Gastroesophageal sphincter (tissue), 4 donors: ENCODE measurements at regions not wholly inside any gene's neighbourhood (a gene's known extent, or its start where the extent isn't known, plus 50 kb on each side); places are given as distances from the start of the nearest gene placed in this dataset.

Source experiments
- ATAC-seq: fragments of 150-250 bp; one replicate; pipeline ENCODE4 v1.9.1; 2016; ENCODE audit warnings: mild to moderate bottlenecking, moderate library complexity
- H3K27ac ChIP-seq, 4 donors: fragments of 200-600 bp; sonication (generic) in 3 of 4; 1 replicate in 3 of 4; 2 replicates in 1 of 4; pipeline ENCODE4 v1.5.1; 2016 to 2019
- H3K27me3 ChIP-seq: fragments of 200-600 bp; sonication (generic); one replicate; pipeline ENCODE4 v1.5.1; 2019
- H3K36me3 ChIP-seq, 2 donors: fragments of 200-600 bp; sonication (generic); one replicate each; pipeline ENCODE4 v1.5.1; 2019; ENCODE audit warnings: control low read depth in 1 of 2
- H3K4me1 ChIP-seq, 3 donors: fragments of 200-600 bp; sonication (generic); 1 replicate in 2 of 3; 2 replicates in 1 of 3; pipeline ENCODE4 v1.5.1; 2016 to 2019; ENCODE audit warnings: control low read depth in 2 of 3
- H3K4me3 ChIP-seq, 2 donors: fragments of 200-600 bp; sonication (generic); one replicate each; pipeline ENCODE4 v1.5.1; 2019; ENCODE audit warnings: mild to moderate bottlenecking in 1 of 2, moderate library complexity in 1 of 2
- H3K9me3 ChIP-seq, 3 donors: fragments of 200-600 bp; sonication (generic); one replicate each; pipeline ENCODE4 v1.5.1; 2017 to 2019; ENCODE audit warnings: control low read depth in 2 of 3
- EP300 ChIP-seq: sonication (generic); formaldehyde crosslinking; IDR thresholded peaks from one replicate; pipeline ENCODE4 v1.6.1; 2017; ENCODE audit warnings: antibody characterized with exemption, mild to moderate bottlenecking
- POLR2A ChIP-seq, 2 donors: fragments of 450-650 bp; IDR thresholded peaks; one replicate each; pipeline ENCODE4 v1.6.1; 2017; ENCODE audit warnings: antibody characterized with exemption in 2 of 2, mild to moderate bottlenecking in 2 of 2, moderate library complexity in 1 of 2
- POLR2AphosphoS5 ChIP-seq: sonication (generic); formaldehyde crosslinking; IDR thresholded peaks from one replicate; pipeline ENCODE4 v1.6.1; 2017; ENCODE audit warnings: antibody characterized with exemption
- WGBS, 2 donors: methylation state at CpG; one replicate each; pipeline ENCODE4 v1.1.5; 2018; ENCODE audit warnings: low coverage in 1 of 2; 5-methylcytosine and 5-hydroxymethylcytosine counted together
- TF ChIP-seq, protein P1 (sequence below), 4 experiments: fragments of 200-600 bp in 2 of 4; fragments of 450-650 bp in 2 of 4; sonication (generic) in 1 of 4; IDR thresholded peaks; one replicate each; pipeline ENCODE4 v1.5.1; 2017 to 2019; ENCODE audit warnings: antibody characterized with exemption in 4 of 4, mild to moderate bottlenecking in 2 of 4, moderate library complexity in 2 of 4

DNA sequence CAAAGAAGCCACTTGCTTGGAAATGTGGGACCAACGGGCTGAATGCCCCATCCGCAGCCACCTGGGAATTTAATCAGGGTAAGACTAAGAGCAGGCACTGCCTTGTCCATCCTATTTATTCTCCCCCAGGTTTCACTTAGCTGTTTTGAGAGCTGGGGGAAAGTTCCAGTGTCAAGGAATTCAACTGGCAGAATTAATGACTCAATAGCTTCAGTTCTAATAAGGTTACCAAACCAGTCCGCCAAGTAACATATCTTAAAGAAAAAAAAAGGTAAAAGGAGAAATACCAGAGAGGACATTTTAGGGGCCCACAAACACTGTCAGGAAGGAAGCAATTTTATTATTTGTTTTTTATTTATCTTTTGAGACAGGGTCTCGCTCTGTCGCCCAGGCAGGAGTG is 157.6 kb upstream of the SOD1 start:
- ATAC-seq = no peak
- H3K36me3 ChIP-seq = no peaks in the 10 kb centered on the region
- no peak overlapping the region for H3K4me3 ChIP-seq
- WGBS, 2 donors = 100% methylated on average over 2 to 3 of the region's 5 CpGs
- no peaks in the 10 kb centered on the region for H3K4me1 ChIP-seq
- H3K27ac ChIP-seq = no peak overlapping the region
- TF ChIP-seq POLR2AphosphoS5 (no peak), POLR2A (IDR thresholded peaks at IDR 0.05) (no peak), EP300 (no peak)
- TF ChIP-seq, protein P1, sequence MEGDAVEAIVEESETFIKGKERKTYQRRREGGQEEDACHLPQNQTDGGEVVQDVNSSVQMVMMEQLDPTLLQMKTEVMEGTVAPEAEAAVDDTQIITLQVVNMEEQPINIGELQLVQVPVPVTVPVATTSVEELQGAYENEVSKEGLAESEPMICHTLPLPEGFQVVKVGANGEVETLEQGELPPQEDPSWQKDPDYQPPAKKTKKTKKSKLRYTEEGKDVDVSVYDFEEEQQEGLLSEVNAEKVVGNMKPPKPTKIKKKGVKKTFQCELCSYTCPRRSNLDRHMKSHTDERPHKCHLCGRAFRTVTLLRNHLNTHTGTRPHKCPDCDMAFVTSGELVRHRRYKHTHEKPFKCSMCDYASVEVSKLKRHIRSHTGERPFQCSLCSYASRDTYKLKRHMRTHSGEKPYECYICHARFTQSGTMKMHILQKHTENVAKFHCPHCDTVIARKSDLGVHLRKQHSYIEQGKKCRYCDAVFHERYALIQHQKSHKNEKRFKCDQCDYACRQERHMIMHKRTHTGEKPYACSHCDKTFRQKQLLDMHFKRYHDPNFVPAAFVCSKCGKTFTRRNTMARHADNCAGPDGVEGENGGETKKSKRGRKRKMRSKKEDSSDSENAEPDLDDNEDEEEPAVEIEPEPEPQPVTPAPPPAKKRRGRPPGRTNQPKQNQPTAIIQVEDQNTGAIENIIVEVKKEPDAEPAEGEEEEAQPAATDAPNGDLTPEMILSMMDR (IDR thresholded peaks at IDR 0.05) = no peak
- H3K27me3 ChIP-seq = no peaks in the 10 kb centered on the region
- H3K9me3 ChIP-seq = no peaks in the 10 kb centered on the region

DNA sequence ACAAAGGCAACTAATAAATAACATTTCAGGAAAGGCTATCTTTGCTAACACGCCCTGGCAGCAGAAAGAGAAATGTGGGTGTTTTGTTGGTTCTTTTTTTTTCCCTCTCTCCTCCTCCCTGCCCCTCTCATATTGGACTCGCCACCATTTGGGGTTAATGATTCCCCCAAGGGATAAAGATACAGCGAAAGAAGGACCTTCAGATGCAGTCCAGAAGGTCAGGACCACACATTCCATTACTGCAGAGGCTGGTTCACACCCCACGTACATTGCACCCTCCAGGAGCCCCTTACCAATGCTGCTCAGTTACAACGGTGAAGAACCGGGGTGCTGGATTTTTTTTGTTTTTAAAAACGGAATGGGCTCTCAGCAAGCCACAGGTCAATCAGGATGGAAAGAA is 156.9 kb upstream of the TIAM1 start:
- TF ChIP-seq POLR2A (IDR thresholded peaks at IDR 0.05) = no peak
- TF ChIP-seq EP300 = no peak
- TF ChIP-seq, protein P1 (IDR thresholded peaks at IDR 0.05) = no peak
- TF ChIP-seq POLR2AphosphoS5 = no peak
- 90 to 93% methylated on average over 4 to 5 of the region's 7 CpGs for WGBS, 2 donors
- H3K4me3 ChIP-seq = no peak overlapping the region
- no peak for ATAC-seq
- no peak overlapping the region for H3K27ac ChIP-seq
- no peaks in the 10 kb centered on the region for H3K9me3 ChIP-seq
- no peaks in the 10 kb centered on the region for H3K36me3 ChIP-seq
- H3K27me3 ChIP-seq = no peaks in the 10 kb centered on the region
- H3K4me1 ChIP-seq = no peaks in the 10 kb centered on the region

DNA sequence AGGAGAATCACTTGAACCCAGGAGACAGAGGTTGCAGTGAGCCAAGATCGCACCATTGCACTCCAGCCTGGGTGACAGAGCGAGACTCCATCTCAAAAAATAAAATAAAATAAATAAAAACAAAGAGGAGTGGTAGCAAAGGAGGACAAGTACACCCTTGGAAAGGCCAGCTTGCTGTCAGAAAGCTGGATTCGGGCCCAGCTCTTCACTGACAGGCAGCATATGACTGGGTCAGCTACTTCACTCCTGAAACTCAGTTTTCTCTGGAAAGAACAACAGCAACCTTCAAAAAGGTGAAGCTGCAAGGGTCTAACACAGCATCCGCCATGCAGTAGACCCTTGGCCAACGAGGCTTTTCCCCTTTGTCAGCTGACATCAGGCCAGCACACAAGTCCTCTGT is 156.0 kb upstream of the TIAM1 start:
- Histone ChIP-seq H3K36me3 (no peaks in the 10 kb centered on the region), H3K4me3 (no peak overlapping the region), H3K9me3 (no peaks in the 10 kb centered on the region), H3K4me1 (no peaks in the 10 kb centered on the region), H3K27ac (no peak overlapping the region), H3K27me3 (no peaks in the 10 kb centered on the region)
- TF ChIP-seq POLR2AphosphoS5 (no peak), POLR2A (IDR thresholded peaks at IDR 0.05) (no peak), EP300 (no peak)
- TF ChIP-seq, protein P1 (IDR thresholded peaks at IDR 0.05) = no peak
- WGBS, 2 donors = 68 to 71% methylated on average over 1 to 5 of the region's 5 CpGs
- ATAC-seq = no peak

DNA sequence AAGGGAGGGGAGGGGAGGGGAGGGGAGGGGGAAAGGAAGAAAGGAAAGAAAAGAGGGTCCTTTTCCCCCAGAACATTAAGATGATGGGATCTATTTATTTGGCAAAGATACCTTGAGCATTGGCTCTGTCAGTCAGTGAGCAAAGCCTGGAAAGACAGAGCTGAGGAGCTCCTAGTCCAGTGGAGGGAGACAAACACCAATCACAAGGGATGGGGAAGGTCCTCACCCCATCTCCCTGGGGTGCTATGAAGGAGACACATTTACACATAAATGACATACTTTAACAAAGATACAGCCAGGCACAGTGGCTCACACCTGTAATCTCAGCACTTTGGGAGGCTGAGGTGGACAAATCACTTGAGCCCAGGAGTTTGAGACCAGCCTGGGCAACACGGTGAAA is 154.9 kb upstream of the TIAM1 start:
- Histone ChIP-seq H3K9me3 (no peaks in the 10 kb centered on the region), H3K4me3 (no peak overlapping the region), H3K36me3 (no peaks in the 10 kb centered on the region), H3K27ac (no peak overlapping the region), H3K4me1 (no peaks in the 10 kb centered on the region), H3K27me3 (no peaks in the 10 kb centered on the region)
- TF ChIP-seq EP300 = no peak
- TF ChIP-seq, protein P1 (IDR thresholded peaks at IDR 0.05) = no peak
- TF ChIP-seq POLR2AphosphoS5 = no peak
- TF ChIP-seq POLR2A (IDR thresholded peaks at IDR 0.05) = no peak
- no CpG with 5 or more reads among the region's 1 CpG for whole genome bisulfite sequencing, 2 donors
- no peak for ATAC-seq

DNA sequence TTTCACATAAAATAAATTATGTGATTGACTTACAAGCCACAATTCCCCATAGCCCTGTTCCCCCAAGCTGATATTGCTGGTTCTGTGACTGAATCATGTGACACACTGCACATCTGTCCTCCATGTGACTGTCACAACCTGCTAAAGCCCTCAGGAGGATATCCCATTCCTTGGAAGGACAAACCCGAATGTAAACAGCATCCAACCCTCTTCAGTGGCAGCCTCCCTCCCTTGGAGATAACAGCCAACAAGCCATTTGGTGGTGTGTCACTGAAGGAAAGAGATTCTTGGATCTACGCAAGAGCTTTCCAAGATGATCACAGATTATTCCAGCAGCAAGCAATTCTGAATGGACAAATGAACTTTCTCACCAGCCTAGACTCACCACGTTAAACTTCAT is 153.9 kb upstream of the TIAM1 start:
- H3K4me3 ChIP-seq = no peak overlapping the region
- no peak for ATAC-seq
- 61 to 80% methylated on average over 1 to 2 of the region's 3 CpGs for WGBS, 2 donors
- no peaks in the 10 kb centered on the region for H3K27me3 ChIP-seq
- H3K9me3 ChIP-seq = no peaks in the 10 kb centered on the region
- TF ChIP-seq POLR2A (IDR thresholded peaks at IDR 0.05) = no peak
- TF ChIP-seq POLR2AphosphoS5 = no peak
- TF ChIP-seq EP300 = no peak
- TF ChIP-seq, protein P1 (IDR thresholded peaks at IDR 0.05) = no peak
- no peaks in the 10 kb centered on the region for H3K36me3 ChIP-seq
- H3K4me1 ChIP-seq = no peaks in the 10 kb centered on the region
- H3K27ac ChIP-seq = no peak overlapping the region
